ENCODE measurements at regions not wholly inside any gene's neighbourhood (a gene's known extent, or its start where the extent isn't known, plus 50 kb on each side); places are given as distances from the start of the nearest gene placed in this dataset.

DNA sequence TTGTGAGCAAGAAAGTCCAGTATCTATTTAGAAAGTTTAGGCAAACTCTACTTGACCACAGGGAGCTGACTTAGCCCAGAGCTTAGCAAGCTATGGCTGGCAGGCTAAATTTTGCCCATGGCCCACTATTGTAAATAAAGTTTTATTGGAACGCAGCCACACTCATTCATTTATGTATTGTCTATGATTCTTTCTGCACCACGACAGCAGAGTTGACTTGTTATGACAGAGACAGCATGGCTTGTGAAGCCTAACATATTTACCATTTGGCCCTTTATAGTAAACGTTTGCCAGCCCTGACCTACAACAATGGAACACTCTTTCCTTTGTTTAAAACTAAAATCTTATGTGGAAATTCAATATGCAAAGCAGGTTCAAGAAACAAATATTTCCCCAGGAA lies 100.0 kb upstream of the ZFHX3 start:
- TF ChIP-seq CTCF (conservative IDR thresholded peaks at IDR 0.05 in 1 of 2, IDR thresholded peaks at IDR 0.05 in 1 of 2; ENCODE audit: low read depth in 1 of 2, low read length in 2 of 2) (no peak), EZH2 (IDR thresholded peaks at IDR 0.05; ENCODE audit: low read length, missing control alignments) (no peak)

Measured in fibroblast of lung (primary cell).